HepG2 (cell line): ENCODE measurements at regions not wholly inside any gene's neighbourhood (a gene's known extent, or its start where the extent isn't known, plus 50 kb on each side); places are given as distances from the start of the nearest gene placed in this dataset.

Experiments
- ATAC-seq: fragments of 200-7000 bp; cut with Tn5 transposase; 3 replicates; pipeline ENCODE4 v1.9.1; 2020; ENCODE audit warnings: mild to moderate bottlenecking, moderate library complexity
- BruUV-seq: library from RNA; stranded (reverse); fragments of 400-500 nt; replicated peaks from 2 replicates; lab custom pipeline; 2021; lab: Mats Ljungman, UMichigan
- CTCF ChIA-PET: fragments of 300-600 bp; formaldehyde crosslinking; extraction: SDS; loops from one replicate; lab custom pipeline; 2021; ENCODE audit warnings: low total read pairs, inconsistent platforms, low intra/inter-chr PET ratio; lab: Yijun Ruan, JAX
- POLR2A ChIA-PET: fragments of 350-600 bp; sonication (Branson Sonifier 250); formaldehyde crosslinking; loops from one replicate; lab custom pipeline; 2020; ENCODE audit warnings: antibody characterized with exemption, inconsistent platforms; lab: Yijun Ruan, JAX
- DNase-seq: peaks from one replicate; pipeline ENCODE4 v3.0.0-alpha.2; 2015; ENCODE audit warnings: low spot score
- FAIRE-seq: peaks from 3 replicates; lab custom pipeline; 2011; peaks lifted over from hg19 to GRCh38; lab: Jason Lieb, UNC
- H2AFZ ChIP-seq: one replicate; pipeline ENCODE4 v1.6.1; 2011; ENCODE audit warnings: low read length, inconsistent platforms
- H3K27ac ChIP-seq: fragments of 300-600 bp; 3 replicates; pipeline ENCODE4 v1.8.0; 2011; ENCODE audit warnings: mixed run types, mild to moderate bottlenecking, mixed read lengths, low read length, inconsistent platforms; ENCODE audit not compliant: insufficient read depth; ENCODE audit errors: extremely low read length
- H3K27me3 ChIP-seq, 2 experiments: fragments of 200-600 bp in 1 of 2; 2 replicates in 1 of 2; 3 replicates in 1 of 2; pipeline versions ENCODE4 v1.6.0 to v1.8.0; 2011; ENCODE audit warnings: low read length in 2 of 2, mild to moderate bottlenecking in 2 of 2, moderate library complexity in 2 of 2, inconsistent platforms in 1 of 2; ENCODE audit not compliant: insufficient read depth in 2 of 2, control insufficient read depth in 1 of 2
- H3K36me3 ChIP-seq, 2 experiments: fragments of 200-600 bp in 1 of 2; replicated peaks in 1 of 2; 2 replicates in 1 of 2; 3 replicates in 1 of 2; pipeline versions ENCODE4 v1.5.1 to v1.8.0; 2011; ENCODE audit warnings: low read length in 2 of 2, inconsistent platforms in 1 of 2; ENCODE audit not compliant: insufficient read depth in 2 of 2, control insufficient read depth in 1 of 2
- H3K4me1 ChIP-seq: 2 replicates; pipeline ENCODE4 v1.5.1; 2012; ENCODE audit warnings: low read length, inconsistent platforms; ENCODE audit not compliant: insufficient read depth
- H3K4me2 ChIP-seq: 2 replicates; pipeline ENCODE4 v1.6.0; 2011; ENCODE audit warnings: low read depth, low read length, inconsistent platforms
- H3K4me3 ChIP-seq, 3 experiments: fragments of 200-600 bp in 1 of 3; sonication (generic), shearing (Covaris generic) in 1 of 3; replicated peaks in 1 of 3; 2 replicates each; pipeline ENCODE4 v1.5.1; 2011 to 2016; ENCODE audit warnings: low read length in 3 of 3, inconsistent platforms in 2 of 3, low read depth in 2 of 3, mild to moderate bottlenecking in 2 of 3, control low read depth in 1 of 3, mixed read lengths in 1 of 3; ENCODE audit not compliant: insufficient read depth in 1 of 3
- H3K79me2 ChIP-seq: one replicate; pipeline ENCODE4 v1.6.1; 2011; ENCODE audit warnings: low read length, inconsistent platforms; ENCODE audit not compliant: insufficient read depth
- H3K9ac ChIP-seq: 2 replicates; pipeline ENCODE4 v1.6.0; 2011; ENCODE audit warnings: mild to moderate bottlenecking, low read depth, low read length, inconsistent platforms; ENCODE audit not compliant: insufficient read depth
- H3K9me3 ChIP-seq: 2 replicates; pipeline ENCODE4 v1.5.1; 2012; ENCODE audit warnings: mild to moderate bottlenecking, low read length
- H4K20me1 ChIP-seq: 2 replicates; pipeline ENCODE4 v1.6.0; 2011; ENCODE audit warnings: inconsistent platforms, mild to moderate bottlenecking, low read length, moderate library complexity; ENCODE audit not compliant: insufficient read depth
- DMAP1 ChIP-seq: IDR thresholded peaks from 2 replicates; pipeline ENCODE4 v1.6.1; 2016
- HDAC2 ChIP-seq: sonication (generic); formaldehyde crosslinking; IDR thresholded peaks from 2 replicates; pipeline ENCODE4 v1.4.0; 2020; ENCODE audit warnings: missing genetic modification reagents
- HMGXB3 ChIP-seq: sonication (generic); formaldehyde crosslinking; IDR thresholded peaks from 2 replicates; pipeline ENCODE4 v1.4.0; 2020; ENCODE audit warnings: missing genetic modification reagents, borderline replicate concordance
- HNF1A ChIP-seq, 2 experiments: sonication (generic) in 1 of 2; formaldehyde crosslinking in 1 of 2; IDR thresholded peaks; 2 replicates each; pipeline versions ENCODE4 v1.4.0 to v1.6.1; 2016 to 2020; ENCODE audit warnings: borderline replicate concordance in 1 of 2, low read depth in 1 of 2, mild to moderate bottlenecking in 1 of 2, missing genetic modification reagents in 1 of 2
- MAFG ChIP-seq: sonication (generic); formaldehyde crosslinking; IDR thresholded peaks from 2 replicates; pipeline ENCODE4 v1.5.1; 2020; ENCODE audit warnings: mild to moderate bottlenecking, missing genetic modification reagents
- NFYC ChIP-seq: IDR thresholded peaks from 2 replicates; pipeline ENCODE4 v1.6.1; 2016; ENCODE audit warnings: missing genetic modification reagents, missing compliant biosample characterization
- PHF5A ChIP-seq: IDR thresholded peaks from one replicate; pipeline ENCODE4 v1.6.1; 2018; ENCODE audit warnings: low read depth, missing genetic modification reagents; ENCODE audit not compliant: unreplicated experiment
- RFXAP ChIP-seq: sonication (generic); formaldehyde crosslinking; IDR thresholded peaks from 2 replicates; pipeline ENCODE4 v1.4.0; 2020; ENCODE audit warnings: missing genetic modification reagents, borderline replicate concordance
- SMAD9 ChIP-seq: sonication (generic); formaldehyde crosslinking; IDR thresholded peaks from 2 replicates; pipeline ENCODE4 v1.5.1; 2020; ENCODE audit warnings: mild to moderate bottlenecking, missing genetic modification reagents
- TARDBP ChIP-seq: sonication (generic); formaldehyde crosslinking; IDR thresholded peaks from 2 replicates; pipeline ENCODE4 v1.8.0; 2022; ENCODE audit warnings: mild to moderate bottlenecking, missing genetic modification reagents
- ZBTB43 ChIP-seq: sonication (generic); formaldehyde crosslinking; conservative IDR thresholded peaks from 2 replicates; pipeline ENCODE4 v1.4.0; 2020; ENCODE audit warnings: missing genetic modification reagents
- ZMAT3 ChIP-seq: sonication (generic); formaldehyde crosslinking; conservative IDR thresholded peaks from 2 replicates; pipeline ENCODE4 v1.7.0; 2021; ENCODE audit warnings: missing genetic modification reagents
- ZNF34 ChIP-seq: sonication (generic); formaldehyde crosslinking; IDR thresholded peaks from 2 replicates; pipeline ENCODE4 v1.4.0; 2020; ENCODE audit warnings: mild to moderate bottlenecking, missing genetic modification reagents, borderline replicate concordance
- ZNF546 ChIP-seq: sonication (generic); formaldehyde crosslinking; conservative IDR thresholded peaks from 2 replicates; pipeline ENCODE4 v1.8.1; 2023; ENCODE audit warnings: mild to moderate bottlenecking, missing genetic modification reagents
- WGBS: methylation state at CpG from one replicate; pipeline ENCODE4 v1.1.6; 2017; ENCODE audit warnings: low lambda C conversion rate; 5-methylcytosine and 5-hydroxymethylcytosine counted together
- in situ Hi-C: cut with HindIII; loops from 2 replicates; pipeline ENCODE4 v1.10.0; 2017; ENCODE audit warnings: low pct_unique_long_range_greater_than_20kb; ENCODE audit not compliant: extremely low pct_ligation_motif_present
- intact Hi-C: fragments of 100-400 bp; cut with micrococcal nuclease; formaldehyde crosslinking; loops from one replicate; pipeline ENCODE4 v1.10.0; 2022; ENCODE audit not compliant: unreplicated experiment

GRCh38 chr12:11965258-11965910 is 105.4 kb upstream of the BCL2L14 start:
- no peaks in the 10 kb centered on the region for H3K9me3 ChIP-seq
- H3K4me3 ChIP-seq: no peak overlapping the region
- H3K36me3 ChIP-seq: no peaks in the 10 kb centered on the region
- in situ Hi-C loops (no loop called here), intact Hi-C loops (no loop called here)
- no peak for TF ChIP-seq HDAC2 (CRISPR knock-in tag)
- TF ChIP-seq ZNF34 (CRISPR knock-in tag): no peak
- no peak for TF ChIP-seq ZMAT3 (CRISPR knock-in tag)
- TF ChIP-seq ZBTB43: no peak
- no peak for TF ChIP-seq RFXAP (CRISPR knock-in tag)
- no peak for TF ChIP-seq DMAP1 (CRISPR knock-in tag)
- no peak for TF ChIP-seq PHF5A (CRISPR knock-in tag)
- no peak for TF ChIP-seq HMGXB3 (CRISPR knock-in tag)
- no peak for TF ChIP-seq ZNF546
- TF ChIP-seq MAFG (CRISPR knock-in tag): no peak
- no peak for TF ChIP-seq HNF1A (IDR thresholded peaks at IDR 0.05; ENCODE audit: low read depth)
- no peak for TF ChIP-seq HNF1A (CRISPR knock-in tag; IDR thresholded peaks at IDR 0.05; ENCODE audit: borderline replicate concordance)
- TF ChIP-seq TARDBP (CRISPR knock-in tag): no peak
- TF ChIP-seq SMAD9 (CRISPR knock-in tag): no peak
- no peak for TF ChIP-seq NFYC (CRISPR knock-in tag)
- ATAC-seq: no peak
- H3K27ac ChIP-seq: no peak overlapping the region
- CTCF ChIA-PET: no interaction called here
- no peak overlapping the region for H2AFZ ChIP-seq
- BruUV-seq: no TSS peak
- H3K79me2 ChIP-seq: no peaks in the 10 kb centered on the region
- no peak overlapping the region for H3K4me2 ChIP-seq
- H3K9ac ChIP-seq: no peak overlapping the region
- peaks cover 7% of the 10 kb centered on the region; the same call in 1 of the 2 replicates for H3K4me1 ChIP-seq
- 39% methylated on average over 9 of the region's 9 CpGs for WGBS
- DNase-seq: no peak
- POLR2A ChIA-PET: no interaction called here
- FAIRE-seq: no peak
- no peaks in the 10 kb centered on the region for H4K20me1 ChIP-seq
- peaks cover 0 to 19% of the 10 kb centered on the region in 2 experiments; a peak in 2 of 5 replicates for H3K27me3 ChIP-seq
